Upper lobe of right lung (tissue), 1 donor: ENCODE measurements at regions not wholly inside any gene's neighbourhood (a gene's known extent, or its start where the extent isn't known, plus 50 kb on each side); places are given as distances from the start of the nearest gene placed in this dataset.

ENCODE experiments used
- ATAC-seq: fragments of 200-7000 bp; cut with Tn5 transposase; one replicate; pipeline ENCODE4 v1.9.1; 2020; ENCODE audit warnings: mild to moderate bottlenecking, moderate library complexity
- DNase-seq: peaks from one replicate; pipeline ENCODE4 v3.0.0-alpha.2; 2020
- H3K27ac ChIP-seq: fragments of 200-600 bp; one replicate; pipeline ENCODE4 v1.8.0; 2022
- H3K27me3 ChIP-seq: fragments of 200-600 bp; one replicate; pipeline ENCODE4 v1.8.0; 2022; ENCODE audit warnings: mild to moderate bottlenecking
- H3K36me3 ChIP-seq: fragments of 200-600 bp; one replicate; pipeline ENCODE4 v1.8.0; 2022
- H3K4me1 ChIP-seq: fragments of 200-600 bp; one replicate; pipeline ENCODE4 v1.8.0; 2022
- H3K4me3 ChIP-seq: fragments of 200-600 bp; one replicate; pipeline ENCODE4 v1.8.0; 2022; ENCODE audit warnings: mild to moderate bottlenecking
- H3K9me3 ChIP-seq: fragments of 200-600 bp; one replicate; pipeline ENCODE4 v1.8.0; 2022
- intact Hi-C: fragments of 100-400 bp; cut with DNase I; formaldehyde crosslinking; loops from one replicate; pipeline ENCODE4 v1.11.0; 2022
- TF ChIP-seq, protein P1 (sequence below): fragments of 200-600 bp; IDR thresholded peaks from one replicate; pipeline ENCODE4 v1.8.0; 2022; ENCODE audit warnings: antibody characterized with exemption
- donor health status: DM: no; HTN: yes; CAD: no; lungs with severe emphysema.

- no peak overlapping the region for H3K27ac ChIP-seq
- no peaks in the 10 kb centered on the region for H3K9me3 ChIP-seq
- H3K4me1 ChIP-seq = peaks cover 15% of the 10 kb centered on the region
- H3K27me3 ChIP-seq = no peaks in the 10 kb centered on the region
- intact Hi-C loops = no loop called here
- TF ChIP-seq, protein P1, sequence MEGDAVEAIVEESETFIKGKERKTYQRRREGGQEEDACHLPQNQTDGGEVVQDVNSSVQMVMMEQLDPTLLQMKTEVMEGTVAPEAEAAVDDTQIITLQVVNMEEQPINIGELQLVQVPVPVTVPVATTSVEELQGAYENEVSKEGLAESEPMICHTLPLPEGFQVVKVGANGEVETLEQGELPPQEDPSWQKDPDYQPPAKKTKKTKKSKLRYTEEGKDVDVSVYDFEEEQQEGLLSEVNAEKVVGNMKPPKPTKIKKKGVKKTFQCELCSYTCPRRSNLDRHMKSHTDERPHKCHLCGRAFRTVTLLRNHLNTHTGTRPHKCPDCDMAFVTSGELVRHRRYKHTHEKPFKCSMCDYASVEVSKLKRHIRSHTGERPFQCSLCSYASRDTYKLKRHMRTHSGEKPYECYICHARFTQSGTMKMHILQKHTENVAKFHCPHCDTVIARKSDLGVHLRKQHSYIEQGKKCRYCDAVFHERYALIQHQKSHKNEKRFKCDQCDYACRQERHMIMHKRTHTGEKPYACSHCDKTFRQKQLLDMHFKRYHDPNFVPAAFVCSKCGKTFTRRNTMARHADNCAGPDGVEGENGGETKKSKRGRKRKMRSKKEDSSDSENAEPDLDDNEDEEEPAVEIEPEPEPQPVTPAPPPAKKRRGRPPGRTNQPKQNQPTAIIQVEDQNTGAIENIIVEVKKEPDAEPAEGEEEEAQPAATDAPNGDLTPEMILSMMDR = no peak
- H3K36me3 ChIP-seq = no peaks in the 10 kb centered on the region
- DNase-seq (no peak), ATAC-seq (no peak)
- no peak overlapping the region for H3K4me3 ChIP-seq
Measured at GRCh38 chr5:68416714-68417113, 201.2 kb downstream of the PIK3R1 start.

DNA sequence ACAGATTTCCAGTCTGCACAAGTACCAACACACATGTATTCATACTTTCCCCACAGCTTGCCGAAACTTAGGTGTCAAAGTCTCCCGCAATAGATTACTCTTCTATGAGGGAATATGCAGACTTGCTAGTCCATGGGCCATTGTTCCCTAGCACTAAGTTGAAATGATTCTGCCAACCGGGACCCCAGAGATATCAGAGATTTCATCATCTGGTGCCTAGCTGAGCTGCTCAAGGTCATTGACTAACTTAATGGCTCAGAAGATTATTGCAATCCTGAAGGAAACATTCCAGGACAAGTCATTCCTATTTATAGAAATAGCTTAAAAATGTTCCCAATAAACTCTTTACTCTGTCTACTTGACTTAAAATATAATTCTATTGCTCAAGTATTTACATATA is 202.6 kb downstream of the PIK3R1 start:
- DNase-seq (no peak), ATAC-seq (no peak)
- Histone ChIP-seq H3K36me3 (no peaks in the 10 kb centered on the region), H3K9me3 (no peaks in the 10 kb centered on the region), H3K27me3 (no peaks in the 10 kb centered on the region), H3K4me1 (peaks cover 15% of the 10 kb centered on the region), H3K27ac (no peak overlapping the region), H3K4me3 (no peak overlapping the region)
- intact Hi-C loops = no loop called here
- TF ChIP-seq, protein P1 = no peak

DNA sequence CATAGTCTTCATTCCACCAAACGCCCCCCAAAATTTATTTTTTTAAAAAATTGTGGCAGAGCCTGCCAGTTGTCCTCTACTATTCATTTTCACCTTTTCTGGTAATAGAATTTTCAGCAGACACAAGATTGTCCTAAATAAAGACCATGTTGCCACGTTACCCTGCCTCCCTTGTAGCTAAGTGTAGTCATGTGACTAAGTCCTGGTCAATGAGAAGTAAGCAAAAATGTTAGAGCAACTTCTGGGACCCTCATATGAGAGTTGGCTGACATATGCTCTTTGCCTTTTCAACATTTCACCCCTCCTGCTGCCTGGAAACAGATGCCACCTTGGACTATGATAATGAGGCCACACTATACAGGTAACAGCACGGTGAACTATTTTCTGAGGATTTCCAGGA is 203.1 kb downstream of the PIK3R1 start:
- intact Hi-C loops = no loop called here
- H3K9me3 ChIP-seq = no peaks in the 10 kb centered on the region
- no peak overlapping the region for H3K27ac ChIP-seq
- TF ChIP-seq, protein P1 = no peak
- H3K4me1 ChIP-seq = peaks cover 15% of the 10 kb centered on the region
- H3K4me3 ChIP-seq = no peak overlapping the region
- no peaks in the 10 kb centered on the region for H3K36me3 ChIP-seq
- H3K27me3 ChIP-seq = no peaks in the 10 kb centered on the region
- no peak for DNase-seq
- no peak for ATAC-seq

GRCh38 chr5:68419081-68419636 is 203.6 kb downstream of the PIK3R1 start:
- TF ChIP-seq, protein P1 = no peak
- Histone ChIP-seq H3K4me3 (no peak overlapping the region), H3K27me3 (no peaks in the 10 kb centered on the region), H3K27ac (no peak overlapping the region), H3K9me3 (no peaks in the 10 kb centered on the region), H3K4me1 (peaks cover 15% of the 10 kb centered on the region), H3K36me3 (no peaks in the 10 kb centered on the region)
- no peak for DNase-seq
- intact Hi-C loops = no loop called here
- no peak for ATAC-seq

DNA sequence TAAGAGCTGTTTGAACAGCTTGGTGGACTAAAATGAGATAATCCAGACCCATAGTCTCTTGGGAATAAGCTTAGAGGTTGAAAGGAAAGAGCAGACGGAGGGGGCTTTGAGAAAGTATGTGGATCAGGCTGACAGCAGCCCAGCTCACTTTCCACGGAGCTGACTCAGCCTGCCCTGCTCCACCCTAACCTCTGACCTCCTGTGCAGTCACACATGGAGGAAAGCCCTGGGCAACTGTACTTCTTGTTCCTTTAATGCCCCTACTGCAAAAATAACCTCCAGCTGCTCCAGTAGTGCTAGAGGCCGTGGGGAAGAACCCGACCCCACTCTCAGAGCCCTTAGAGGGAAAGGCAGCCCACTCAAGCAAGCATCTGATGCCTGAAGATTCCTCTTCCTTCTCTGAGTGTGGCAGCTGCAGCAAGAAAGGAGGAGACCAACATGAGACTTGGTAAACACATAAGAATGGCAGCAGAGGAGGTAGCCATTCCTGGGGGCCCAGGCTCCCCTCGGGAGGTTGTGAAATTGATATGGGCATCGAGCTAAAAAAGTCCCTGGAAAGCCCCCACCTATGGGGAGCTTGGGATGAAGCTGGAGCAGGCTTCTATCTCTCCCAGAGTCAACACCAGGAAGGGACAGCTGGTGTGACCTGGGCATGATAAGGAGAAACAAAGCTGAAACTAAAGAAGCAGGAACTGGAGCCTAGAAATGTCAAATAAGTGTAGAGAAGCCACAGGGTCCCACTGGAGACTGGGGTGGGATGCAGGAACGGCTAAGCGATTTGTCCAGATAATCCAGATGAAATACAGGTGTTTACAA is 204.3 kb downstream of the PIK3R1 start:
- no peak overlapping the region for H3K4me3 ChIP-seq
- no peaks in the 10 kb centered on the region for H3K9me3 ChIP-seq
- ATAC-seq = peak; percentile 75
- H3K27ac ChIP-seq = peak overlapping the region; percentile 21
- no peak for DNase-seq
- H3K27me3 ChIP-seq = no peaks in the 10 kb centered on the region
- no peaks in the 10 kb centered on the region for H3K36me3 ChIP-seq
- TF ChIP-seq, protein P1 = no peak
- peaks cover 15% of the 10 kb centered on the region for H3K4me1 ChIP-seq
- intact Hi-C loops = no loop called here
